ENCODE measurements at regions not wholly inside any gene's neighbourhood (a gene's known extent, or its start where the extent isn't known, plus 50 kb on each side); places are given as distances from the start of the nearest gene placed in this dataset.

DNA sequence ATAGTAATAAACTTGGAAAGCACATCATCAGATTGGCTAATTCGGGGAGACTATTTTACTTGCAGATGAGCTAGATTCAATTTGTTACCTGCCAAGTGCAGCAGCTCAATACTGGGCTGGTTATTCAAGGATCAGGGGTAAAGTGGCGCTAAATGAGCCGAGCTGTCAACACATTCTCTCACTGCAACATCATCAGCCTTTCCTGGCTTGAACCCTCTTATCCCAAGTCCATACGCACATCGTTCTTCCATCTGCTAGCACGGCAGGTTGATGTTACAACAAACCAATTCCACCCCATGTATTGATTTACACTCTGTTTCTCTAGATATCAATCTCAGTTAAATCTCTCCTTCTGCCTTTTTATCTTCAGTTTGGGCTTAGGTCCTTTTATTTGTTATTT is 2101.5 kb upstream of the AGA start:
- TF ChIP-seq POLR2A (IDR thresholded peaks at IDR 0.05; ENCODE audit: low read depth): no peak
- TF ChIP-seq, protein P1, sequence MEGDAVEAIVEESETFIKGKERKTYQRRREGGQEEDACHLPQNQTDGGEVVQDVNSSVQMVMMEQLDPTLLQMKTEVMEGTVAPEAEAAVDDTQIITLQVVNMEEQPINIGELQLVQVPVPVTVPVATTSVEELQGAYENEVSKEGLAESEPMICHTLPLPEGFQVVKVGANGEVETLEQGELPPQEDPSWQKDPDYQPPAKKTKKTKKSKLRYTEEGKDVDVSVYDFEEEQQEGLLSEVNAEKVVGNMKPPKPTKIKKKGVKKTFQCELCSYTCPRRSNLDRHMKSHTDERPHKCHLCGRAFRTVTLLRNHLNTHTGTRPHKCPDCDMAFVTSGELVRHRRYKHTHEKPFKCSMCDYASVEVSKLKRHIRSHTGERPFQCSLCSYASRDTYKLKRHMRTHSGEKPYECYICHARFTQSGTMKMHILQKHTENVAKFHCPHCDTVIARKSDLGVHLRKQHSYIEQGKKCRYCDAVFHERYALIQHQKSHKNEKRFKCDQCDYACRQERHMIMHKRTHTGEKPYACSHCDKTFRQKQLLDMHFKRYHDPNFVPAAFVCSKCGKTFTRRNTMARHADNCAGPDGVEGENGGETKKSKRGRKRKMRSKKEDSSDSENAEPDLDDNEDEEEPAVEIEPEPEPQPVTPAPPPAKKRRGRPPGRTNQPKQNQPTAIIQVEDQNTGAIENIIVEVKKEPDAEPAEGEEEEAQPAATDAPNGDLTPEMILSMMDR (IDR thresholded peaks at IDR 0.05): no peak
- TF ChIP-seq EP300 (IDR thresholded peaks at IDR 0.05): no peak
- TF ChIP-seq POLR2AphosphoS5 (IDR thresholded peaks at IDR 0.05): no peak

All from esophagus muscularis mucosa (tissue), 4 donors.